Transverse colon (tissue), 4 donors: ENCODE measurements at regions not wholly inside any gene's neighbourhood (a gene's known extent, or its start where the extent isn't known, plus 50 kb on each side); places are given as distances from the start of the nearest gene placed in this dataset.

Source experiments
- DNase-seq: peaks from one replicate; pipeline ENCODE4 v3.0.0-alpha.2; 2019
- H3K27ac ChIP-seq, 4 donors: fragments of 200-600 bp; sonication (generic); 2 replicates each; pipeline ENCODE4 v1.5.1; 2016 to 2018; ENCODE audit warnings: inconsistent platforms in 4 of 4
- H3K27me3 ChIP-seq: fragments of 200-600 bp; sonication (generic); 2 replicates; pipeline ENCODE4 v1.5.1; 2017; ENCODE audit warnings: inconsistent platforms
- H3K36me3 ChIP-seq, 4 donors: fragments of 200-600 bp; sonication (generic); 2 replicates each; pipeline ENCODE4 v1.5.1; 2017 to 2019; ENCODE audit warnings: inconsistent platforms in 4 of 4
- H3K4me1 ChIP-seq, 4 donors: fragments of 200-600 bp; sonication (generic); 2 replicates each; pipeline ENCODE4 v1.5.1; 2017 to 2020; ENCODE audit warnings: inconsistent platforms in 4 of 4
- H3K4me3 ChIP-seq, 4 donors: fragments of 200-600 bp; sonication (generic); 1 replicate in 1 of 4; 2 replicates in 3 of 4; pipeline versions ENCODE4 v1.5.1 to v1.6.1; 2017 to 2019; ENCODE audit warnings: inconsistent platforms in 4 of 4
- H3K9me3 ChIP-seq, 2 donors: fragments of 200-600 bp; sonication (generic); 2 replicates each; pipeline ENCODE4 v1.5.1; 2017 to 2019; ENCODE audit warnings: inconsistent platforms in 2 of 2
- CTCF ChIP-seq, 5 experiments: fragments of 200-600 bp in 3 of 5; fragments of 450-650 bp in 2 of 5; sonication (generic) in 3 of 5; IDR thresholded peaks; 1 replicate in 2 of 5; 2 replicates in 3 of 5; pipeline ENCODE4 v1.5.1; 2016 to 2017; ENCODE audit warnings: antibody characterized with exemption in 5 of 5, inconsistent platforms in 3 of 5, mild to moderate bottlenecking in 2 of 5, moderate library complexity in 1 of 5
- EP300 ChIP-seq: sonication (generic); formaldehyde crosslinking; IDR thresholded peaks from one replicate; pipeline ENCODE4 v1.6.1; 2017; ENCODE audit warnings: antibody characterized with exemption, low read depth
- POLR2A ChIP-seq: fragments of 450-650 bp; IDR thresholded peaks from one replicate; pipeline ENCODE4 v1.6.1; 2016; ENCODE audit warnings: antibody characterized with exemption, mild to moderate bottlenecking, moderate library complexity
- POLR2AphosphoS5 ChIP-seq, 3 donors: sonication (generic); formaldehyde crosslinking; IDR thresholded peaks; one replicate each; pipeline ENCODE4 v1.6.1; 2016; ENCODE audit warnings: antibody characterized with exemption in 3 of 3
- WGBS, 2 donors: methylation state at CpG; one replicate each; pipeline ENCODE4 v1.1.5; 2018; ENCODE audit warnings: low coverage in 1 of 2; 5-methylcytosine and 5-hydroxymethylcytosine counted together
- in situ Hi-C, 4 donors: fragments of 200-750 bp; cut with MboI; loops; one replicate each; pipeline versions ENCODE4 v1.15.0 to v1.15.1; 2017; ENCODE audit warnings: low sequenced_read_pairs in 3 of 4, low pct_ligation_motif_present in 1 of 4, low pct_unique_long_range_greater_than_20kb in 1 of 4
- intact Hi-C: fragments of 100-400 bp; cut with DNase I; formaldehyde crosslinking; loops from one replicate; pipeline ENCODE4 v1.15.1; 2023; ENCODE audit warnings: low total_unique reads

GRCh38 chrX:42992199-42992943 lies 214.4 kb upstream of the PPP1R2C start:
- intact Hi-C loops (no loop called here), in situ Hi-C loops (no loop called here)
- TF ChIP-seq CTCF (IDR thresholded peaks at IDR 0.05), result no peak
- TF ChIP-seq EP300, result no peak
- no peak for TF ChIP-seq POLR2AphosphoS5 (IDR thresholded peaks at IDR 0.05)
- no peak for TF ChIP-seq POLR2A
- H3K4me1 ChIP-seq, result no peaks in the 10 kb centered on the region
- no peak overlapping the region for H3K27ac ChIP-seq
- no peaks in the 10 kb centered on the region for H3K36me3 ChIP-seq
- H3K4me3 ChIP-seq, result no peak overlapping the region
- DNase-seq, result no peak
- H3K9me3 ChIP-seq, result no peaks in the 10 kb centered on the region
- WGBS, 2 donors, result 35 to 54% methylated on average over 2 to 3 of the region's 3 CpGs
- no peaks in the 10 kb centered on the region for H3K27me3 ChIP-seq

GRCh38 chrX:42996861-42997260 lies 218.9 kb upstream of the PPP1R2C start:
- intact Hi-C loops (no loop called here), in situ Hi-C loops (no loop called here)
- H3K36me3 ChIP-seq, result no peaks in the 10 kb centered on the region
- H3K27ac ChIP-seq, result no peak overlapping the region
- no peaks in the 10 kb centered on the region for H3K27me3 ChIP-seq
- no peaks in the 10 kb centered on the region for H3K4me1 ChIP-seq
- 60% methylated on average over 1 to 3 of the region's 3 CpGs for WGBS, 2 donors
- H3K9me3 ChIP-seq, result no peaks in the 10 kb centered on the region
- TF ChIP-seq POLR2AphosphoS5 (IDR thresholded peaks at IDR 0.05) (no peak), EP300 (no peak), POLR2A (no peak), CTCF (IDR thresholded peaks at IDR 0.05) (no peak)
- no peak overlapping the region for H3K4me3 ChIP-seq
- DNase-seq, result no peak

GRCh38 chrX:43000121-43000520 lies 222.2 kb upstream of the PPP1R2C start:
- no peak for DNase-seq
- Histone ChIP-seq H3K9me3 (no peaks in the 10 kb centered on the region), H3K4me3 (no peak overlapping the region), H3K36me3 (no peaks in the 10 kb centered on the region), H3K27me3 (no peaks in the 10 kb centered on the region), H3K27ac (no peak overlapping the region), H3K4me1 (no peaks in the 10 kb centered on the region)
- TF ChIP-seq POLR2AphosphoS5 (IDR thresholded peaks at IDR 0.05), result no peak
- TF ChIP-seq POLR2A, result no peak
- no peak for TF ChIP-seq EP300
- no peak for TF ChIP-seq CTCF (IDR thresholded peaks at IDR 0.05)
- in situ Hi-C loops, result no loop called here
- WGBS, 2 donors, result 53 to 61% methylated on average over 2 of the region's 2 CpGs
- intact Hi-C loops, result no loop called here

- no peak for DNase-seq
- in situ Hi-C loops (no loop called here), intact Hi-C loops (no loop called here)
- no peak overlapping the region for H3K27ac ChIP-seq
- H3K9me3 ChIP-seq, result no peaks in the 10 kb centered on the region
- 72 to 85% methylated on average over 4 of the region's 4 CpGs for whole genome bisulfite sequencing, 2 donors
- H3K4me1 ChIP-seq, result no peaks in the 10 kb centered on the region
- TF ChIP-seq CTCF (IDR thresholded peaks at IDR 0.05), result no peak
- TF ChIP-seq EP300, result no peak
- H3K4me3 ChIP-seq, result no peak overlapping the region
- H3K27me3 ChIP-seq, result no peaks in the 10 kb centered on the region
- H3K36me3 ChIP-seq, result no peaks in the 10 kb centered on the region
Measured at GRCh38 chrX:43002526-43003203, 224.7 kb upstream of the PPP1R2C start.
